ENCODE measurements at regions not wholly inside any gene's neighbourhood (a gene's known extent, or its start where the extent isn't known, plus 50 kb on each side); places are given as distances from the start of the nearest gene placed in this dataset.
"Not testable (repeated sequence)": the region's sequence is repeated elsewhere in the genome, so short reads cannot be mapped to it uniquely, and the experiment has no call there.

DNA sequence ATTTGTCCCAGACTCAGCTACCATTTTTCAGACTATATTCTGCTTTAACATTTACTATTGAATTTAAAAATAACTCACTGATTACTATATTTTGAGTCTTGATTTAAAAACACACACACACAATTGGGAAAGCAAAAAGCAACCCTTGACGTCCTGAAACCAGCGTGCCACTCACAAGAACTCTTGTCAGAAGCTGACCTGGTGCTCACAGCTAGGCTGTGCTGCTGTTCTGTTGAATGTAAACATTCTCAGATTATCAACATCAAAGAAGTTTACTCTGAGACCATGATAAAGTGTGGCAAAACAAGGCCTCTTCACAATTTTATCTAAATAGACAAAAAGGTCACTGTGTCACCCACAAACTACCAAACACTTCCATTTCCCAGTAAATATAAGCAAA lies 62.6 kb upstream of the CACNA2D1 start:
- in situ Hi-C loops (cut with MboI; ENCODE audit: low sequenced_read_pairs): no loop called here

DNA sequence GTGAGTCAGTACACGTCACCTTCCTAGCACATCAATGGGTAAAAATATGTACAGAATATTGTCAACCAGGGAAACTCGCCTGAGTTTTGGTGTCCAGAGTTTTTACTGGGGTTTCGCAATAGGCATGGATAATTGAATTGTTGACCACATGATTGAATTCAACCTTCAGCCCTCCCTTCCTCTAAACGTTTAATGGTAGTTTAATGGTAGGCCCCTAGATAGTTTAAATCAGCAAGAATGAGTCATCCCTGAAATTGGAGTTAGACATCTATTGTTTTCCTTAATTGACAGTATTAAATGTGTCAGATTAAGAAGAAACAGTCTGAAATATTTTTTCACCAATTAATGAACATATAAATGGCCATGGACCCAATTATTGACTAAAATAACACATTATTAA lies 57.8 kb upstream of the CACNA2D1 start:
- in situ Hi-C loops (cut with MboI; ENCODE audit: low sequenced_read_pairs): no loop called here

DNA sequence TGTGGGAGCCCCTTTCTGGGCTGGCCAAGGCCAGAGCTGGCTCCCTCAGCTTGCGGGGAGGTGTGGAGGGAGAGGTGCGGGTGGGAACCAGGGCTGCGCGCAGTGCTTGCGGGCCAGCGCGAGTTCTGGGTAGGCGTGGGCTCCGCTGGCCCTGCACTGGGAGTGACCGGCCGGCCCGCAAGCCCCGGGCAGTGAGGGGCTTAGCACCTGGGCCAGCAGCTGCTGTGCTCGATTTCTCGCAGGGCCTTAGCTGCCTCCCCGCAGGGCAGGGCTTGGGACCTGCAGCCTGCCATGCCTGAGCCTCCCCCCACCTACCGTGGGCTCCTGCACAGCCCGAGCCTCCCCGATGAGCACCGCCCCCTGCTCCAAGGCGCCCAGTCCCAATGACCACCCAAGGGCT lies 56.0 kb upstream of the CACNA2D1 start:
- in situ Hi-C loops (cut with MboI; ENCODE audit: low sequenced_read_pairs): not testable (repeated sequence)

DNA sequence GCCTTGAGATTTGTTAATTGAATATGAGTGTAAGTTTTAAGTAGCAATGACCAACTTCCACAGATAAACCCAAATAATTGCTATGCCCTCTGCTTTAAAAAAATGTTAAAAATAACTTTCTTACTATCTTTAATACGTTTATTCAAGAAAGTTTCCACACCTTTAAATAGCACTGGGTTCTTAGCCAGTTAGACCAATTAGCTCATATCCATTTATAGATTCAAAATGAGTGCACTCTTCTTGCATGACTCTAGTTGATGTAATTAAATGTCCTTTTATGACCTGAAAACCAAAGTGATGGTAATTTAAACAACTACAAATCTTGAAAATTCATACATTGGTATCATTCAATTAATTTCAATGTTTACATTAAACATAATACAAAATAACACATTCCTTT lies 50.8 kb upstream of the CACNA2D1 start:
- in situ Hi-C loops (cut with MboI; ENCODE audit: low sequenced_read_pairs): no loop called here

Measured in HL-60/S4 treated with retinoic acid at 250 ng/mL for 4 days and 3 days (cell line).